Midbrain (tissue), 1 donor: ENCODE measurements at regions not wholly inside any gene's neighbourhood (a gene's known extent, or its start where the extent isn't known, plus 50 kb on each side); places are given as distances from the start of the nearest gene placed in this dataset.
A peak's percentile ranks its signal among the peaks of the same experiment; 100 is the strongest.
"Not testable (repeated sequence)": the region's sequence is repeated elsewhere in the genome, so short reads cannot be mapped to it uniquely, and the experiment has no call there.

Experiments
- DNase-seq: peaks from one replicate; lab custom pipeline; 2025; lab: John Stamatoyannopoulos, UW

DNA sequence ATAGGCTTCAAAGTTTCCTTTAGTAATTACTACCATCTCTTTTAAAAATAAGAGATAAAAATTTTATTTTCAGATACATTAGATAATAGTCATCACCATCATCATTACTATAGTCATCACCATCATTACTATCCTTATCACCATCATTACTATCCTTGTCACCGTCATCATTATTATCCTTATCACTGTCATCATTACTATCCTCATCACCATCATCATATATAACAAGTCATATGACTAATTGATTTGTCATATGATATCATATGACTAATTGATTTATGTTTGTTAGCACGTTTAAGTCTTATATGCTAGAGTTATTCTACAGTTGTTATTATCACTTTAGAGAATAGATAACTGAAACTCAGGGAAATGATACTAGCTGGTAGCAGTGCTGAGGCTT lies 382.1 kb upstream of the CDH18 start:
- no peak for DNase-seq

DNA sequence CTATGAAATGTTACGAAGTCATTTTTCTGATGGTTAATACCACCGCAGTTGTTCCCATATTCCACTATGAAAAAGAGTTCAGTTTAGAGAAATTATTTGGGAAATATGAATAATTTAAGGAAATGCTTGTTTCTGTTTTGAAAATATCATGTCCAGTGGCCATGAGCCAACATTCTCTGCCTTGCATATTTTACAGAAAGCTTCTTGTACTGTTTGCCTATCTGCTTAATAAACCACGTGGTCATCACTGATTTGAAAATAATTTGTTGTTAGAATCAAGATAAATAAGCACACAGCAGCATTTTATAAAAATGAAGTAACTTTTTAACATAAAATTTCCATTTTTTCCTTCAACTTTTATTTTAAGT lies 381.5 kb upstream of the CDH18 start:
- DNase-seq, result no peak

DNA sequence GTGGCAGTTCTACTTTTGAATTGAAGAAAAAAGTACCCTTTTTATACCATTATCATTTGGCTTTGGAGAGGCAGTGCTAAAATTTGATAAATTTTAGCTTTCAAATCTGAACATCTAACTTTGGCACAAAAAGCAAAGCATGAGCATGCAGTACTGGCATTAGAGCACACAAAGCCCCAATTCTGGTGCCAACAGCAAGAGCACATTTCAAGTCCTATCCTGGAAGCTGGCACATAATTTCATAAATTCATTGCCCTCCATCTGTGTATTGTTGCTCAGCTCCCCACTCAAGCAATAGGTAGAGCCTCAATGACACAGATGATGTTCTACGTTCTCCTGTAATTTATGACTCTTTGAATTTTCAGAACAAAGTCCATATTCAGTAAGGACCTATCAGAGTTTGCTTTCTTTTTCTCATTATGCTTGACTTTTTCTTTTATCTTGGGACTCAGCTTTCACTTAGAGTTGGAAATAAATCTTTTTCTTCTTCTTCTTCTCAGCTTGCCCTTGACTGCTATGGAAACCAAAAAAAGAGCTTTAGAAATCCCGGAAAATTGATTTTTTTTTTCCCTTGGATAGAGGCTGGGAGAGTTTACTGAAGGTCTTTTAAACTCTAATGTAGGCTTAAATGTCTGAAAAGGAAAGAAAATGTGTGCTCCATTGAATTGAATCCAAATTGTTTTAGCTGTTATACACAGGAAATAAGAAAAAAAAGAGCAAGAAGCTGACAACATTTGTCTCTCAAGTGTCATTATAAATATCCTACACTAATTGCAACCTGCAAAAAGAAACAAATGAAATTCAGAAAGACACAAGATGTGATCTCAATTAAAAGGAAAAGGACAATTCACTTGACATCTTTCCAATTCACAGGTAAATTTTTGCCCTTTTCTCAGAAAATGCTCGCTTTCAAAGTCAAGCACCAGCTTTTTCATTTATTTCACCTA lies 380.8 kb upstream of the CDH18 start:
- peak; percentile 14 for DNase-seq

DNA sequence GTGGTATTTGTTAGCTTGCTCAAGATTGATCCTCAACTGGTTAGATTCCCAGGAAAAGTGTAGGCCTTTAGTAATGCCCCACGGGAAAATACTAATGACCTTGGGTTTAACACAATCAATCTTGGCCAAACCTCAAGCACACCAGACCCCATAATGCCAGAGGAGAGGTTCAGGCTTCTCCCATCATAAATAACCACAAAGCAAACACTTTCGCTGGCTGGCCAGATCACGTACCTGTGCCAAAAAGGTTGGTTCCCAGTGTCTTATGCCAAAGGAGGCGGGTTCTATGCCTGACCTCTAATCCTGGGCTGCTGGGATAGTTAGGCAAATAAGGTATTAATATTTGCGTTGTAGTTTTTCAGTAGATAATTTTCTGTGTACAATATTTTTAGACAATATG lies 379.2 kb upstream of the CDH18 start:
- no peak for DNase-seq

DNA sequence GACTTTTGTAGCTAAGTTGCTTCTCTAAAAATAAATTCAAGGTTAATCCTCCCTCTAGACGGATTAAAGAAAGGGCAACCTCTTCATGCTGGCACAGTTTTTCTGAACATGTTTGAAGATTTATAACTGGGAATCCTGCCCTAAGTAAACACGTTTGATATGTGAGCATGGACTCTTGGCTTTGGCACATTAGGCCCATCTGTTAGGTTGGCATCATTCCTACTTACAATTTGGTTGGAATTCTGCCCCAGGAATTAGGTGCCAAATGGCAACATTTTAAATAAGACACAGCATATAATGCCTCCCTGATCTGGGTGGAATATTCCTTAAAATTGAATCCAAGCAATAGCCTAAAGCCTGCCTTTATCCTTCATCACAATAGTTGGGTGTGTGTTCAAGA lies 372.3 kb upstream of the CDH18 start:
- no peak for DNase-seq

DNA sequence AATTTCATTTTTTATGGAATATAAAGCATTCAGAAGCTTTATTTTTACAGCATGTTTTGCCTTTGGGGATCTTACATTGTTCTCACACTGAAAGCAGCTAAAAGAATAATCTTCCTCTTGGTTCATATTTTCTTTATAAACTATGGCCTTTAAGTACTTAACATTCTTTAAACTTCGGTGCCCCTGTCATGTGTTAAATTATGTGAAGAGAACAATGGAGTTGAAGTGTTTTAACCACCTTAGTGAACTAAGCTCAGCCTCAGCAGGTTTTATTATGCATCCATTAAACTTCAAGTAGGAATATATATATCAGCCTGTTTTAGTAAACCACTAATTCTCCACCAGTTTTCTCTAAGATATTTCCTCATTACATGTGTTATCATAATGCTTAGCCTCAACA lies 371.4 kb upstream of the CDH18 start:
- no peak for DNase-seq

DNA sequence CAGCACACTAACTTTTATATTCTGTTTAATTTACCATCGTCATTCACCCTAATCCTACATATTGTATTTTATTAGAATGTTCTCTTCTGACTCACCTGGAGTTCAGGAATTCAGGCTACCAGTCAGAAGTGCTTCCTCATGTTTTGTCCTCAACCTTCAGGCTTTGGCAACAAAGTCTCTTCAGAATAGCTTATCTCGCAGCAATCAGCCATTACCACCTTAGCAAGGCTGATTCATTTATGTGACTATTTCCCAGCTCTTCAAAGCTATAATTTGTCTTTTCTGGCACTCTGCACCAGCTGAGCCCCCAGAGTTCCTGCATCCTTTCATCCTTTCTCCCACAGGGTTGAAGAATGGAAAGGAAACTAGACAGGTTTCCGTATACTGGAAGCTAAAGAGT lies 365.5 kb upstream of the CDH18 start:
- DNase-seq, result no peak

DNA sequence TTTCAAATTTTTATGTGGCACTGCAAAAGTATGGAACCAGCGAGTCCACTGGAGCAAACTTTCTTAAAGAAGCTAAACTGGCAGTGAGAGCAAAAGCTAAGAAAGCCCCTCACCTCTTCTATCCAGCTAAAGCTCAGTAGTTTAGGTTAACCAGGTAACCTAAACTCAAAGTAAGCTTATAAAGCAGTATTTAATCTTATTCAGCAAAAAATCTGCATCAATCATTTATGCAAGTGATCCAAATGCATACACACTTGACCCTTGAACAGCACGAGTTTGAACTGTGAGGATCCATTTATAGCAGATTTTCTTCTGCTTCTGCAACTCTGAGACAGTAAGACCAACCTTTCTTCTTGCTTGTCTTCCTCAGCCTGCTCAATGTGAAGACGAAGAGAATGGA lies 363.8 kb upstream of the CDH18 start:
- no peak for DNase-seq

DNA sequence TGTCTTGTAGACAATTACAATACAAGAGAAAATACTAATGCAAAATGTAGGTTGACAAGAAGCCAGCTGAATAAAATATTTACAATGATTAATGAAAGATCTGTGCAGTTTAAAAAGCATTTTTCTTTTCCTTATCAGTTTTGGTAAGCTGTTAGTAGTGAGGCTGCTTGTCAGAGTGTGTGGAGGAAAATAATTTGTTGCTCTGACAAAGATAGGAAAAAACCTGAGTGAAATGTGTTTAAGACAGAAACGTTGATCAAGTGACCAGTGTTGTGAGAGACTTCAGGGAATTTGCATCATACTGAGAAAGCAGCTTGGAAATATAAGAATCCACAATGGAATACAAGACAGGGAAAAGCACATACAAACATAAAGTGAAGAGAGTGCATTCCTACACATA lies 360.3 kb upstream of the CDH18 start:
- DNase-seq, result no peak

DNA sequence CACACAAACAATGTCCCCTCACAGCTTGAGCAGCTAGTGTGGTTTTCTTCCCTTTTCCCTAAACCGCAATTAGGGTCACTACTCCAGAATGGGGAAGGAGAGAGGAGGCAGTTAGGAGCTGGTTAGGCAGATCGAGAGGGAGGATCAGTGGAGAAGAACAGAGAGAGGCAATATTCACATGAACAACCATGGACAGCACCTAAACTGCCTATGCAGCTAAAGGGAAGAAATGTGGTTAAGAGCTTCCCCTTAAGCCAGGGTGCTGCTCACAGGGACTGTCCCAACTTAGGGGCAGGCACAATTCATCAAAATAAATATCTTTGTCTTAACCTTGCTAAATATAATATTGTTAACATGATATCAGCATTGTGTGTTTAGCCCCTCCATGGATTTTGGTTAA lies 359.3 kb upstream of the CDH18 start:
- DNase-seq, result no peak

DNA sequence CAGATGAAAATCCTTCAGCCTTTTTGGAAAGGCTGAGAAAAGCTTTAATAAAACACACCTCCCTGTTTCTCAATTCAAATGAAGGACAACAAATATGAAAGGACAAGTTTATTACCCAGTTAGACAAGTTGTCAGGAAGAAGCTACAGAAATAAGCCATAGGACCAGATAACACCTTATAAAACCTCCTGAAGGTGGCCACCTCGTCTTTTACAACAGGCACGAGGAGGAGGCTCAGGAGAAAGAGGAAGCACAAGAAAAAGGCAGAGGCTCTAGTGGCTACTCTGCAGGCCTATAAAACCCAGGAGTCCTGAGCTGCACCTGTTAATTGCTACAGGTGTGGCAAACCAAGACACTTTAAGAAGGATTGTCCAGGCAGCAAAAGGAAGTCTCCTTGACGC lies 352.1 kb upstream of the CDH18 start:
- no peak for DNase-seq

DNA sequence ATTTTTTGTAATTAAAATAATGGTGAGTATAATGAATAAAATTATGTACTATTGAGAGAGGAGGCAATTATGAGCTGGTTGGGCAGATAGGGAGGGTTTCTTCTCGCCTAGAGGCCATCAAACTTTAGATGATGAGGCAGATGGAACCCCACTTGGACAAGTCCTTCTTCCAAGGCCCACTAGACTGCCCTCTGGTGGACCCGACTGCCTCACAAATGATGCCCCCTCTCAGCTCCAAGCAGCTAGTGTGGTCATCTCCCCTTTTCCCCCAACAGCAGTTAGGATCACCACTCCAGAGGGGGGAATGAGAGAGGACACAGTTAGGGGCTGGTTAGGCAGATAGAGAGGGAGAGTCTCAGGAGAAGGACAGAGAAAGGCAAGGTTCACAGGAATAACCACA lies 348.0 kb upstream of the CDH18 start:
- DNase-seq, result no peak

DNA sequence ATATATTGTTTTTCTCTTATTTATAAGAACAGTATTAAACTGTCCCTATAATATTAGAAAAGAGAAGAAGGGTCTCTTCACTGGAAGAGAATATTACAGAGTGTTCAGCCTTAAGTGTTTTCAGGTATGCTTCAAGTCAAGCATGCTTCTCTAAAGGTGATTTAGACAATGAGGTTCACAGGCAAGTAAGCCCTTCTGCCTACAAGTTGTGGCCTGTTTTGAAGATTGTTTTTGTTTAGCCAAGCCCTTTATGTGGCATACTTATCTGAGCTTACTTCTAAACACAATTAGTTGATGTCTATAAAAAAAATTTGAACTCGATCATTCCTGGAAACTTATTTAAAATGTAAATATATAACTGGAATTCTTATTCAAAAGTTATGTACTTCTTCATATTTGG lies 343.8 kb upstream of the CDH18 start:
- no peak for DNase-seq

DNA sequence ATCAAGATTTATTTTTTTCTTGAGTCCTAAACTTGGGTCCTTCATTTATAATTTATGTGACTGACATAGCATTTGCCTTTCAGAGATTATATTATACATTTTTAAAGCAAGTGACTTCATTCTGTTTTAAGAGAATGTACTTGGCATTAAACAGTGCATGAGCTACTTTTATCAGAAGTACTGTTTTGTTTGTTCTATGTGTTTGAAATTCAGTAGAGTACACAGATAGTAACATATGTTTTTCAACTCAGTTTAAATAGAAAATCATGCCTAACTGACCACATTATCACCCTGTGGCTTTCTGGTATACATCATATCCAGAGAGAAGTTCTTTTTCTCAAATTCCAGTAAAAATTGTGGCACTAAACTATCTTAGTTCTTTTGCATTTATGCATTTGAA lies 335.3 kb upstream of the CDH18 start:
- DNase-seq, result no peak

DNA sequence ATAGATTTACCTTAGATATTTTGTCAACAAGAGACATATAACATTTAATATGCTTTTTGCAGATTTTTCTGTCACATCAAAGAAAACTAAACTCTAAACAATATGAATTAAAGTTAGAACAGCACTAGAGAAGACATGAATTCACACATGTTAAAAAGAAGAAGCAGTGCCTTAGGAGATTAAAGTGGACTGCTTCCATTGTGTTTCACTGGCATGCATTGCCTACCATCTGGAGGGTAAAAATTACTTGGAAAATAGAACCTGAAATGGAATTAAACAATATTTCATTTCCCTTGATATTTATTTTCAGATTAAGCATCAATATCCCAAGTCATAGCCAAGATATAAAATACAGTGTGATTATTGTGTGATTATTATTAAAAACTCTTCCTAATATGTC lies 319.4 kb upstream of the CDH18 start:
- no peak for DNase-seq

DNA sequence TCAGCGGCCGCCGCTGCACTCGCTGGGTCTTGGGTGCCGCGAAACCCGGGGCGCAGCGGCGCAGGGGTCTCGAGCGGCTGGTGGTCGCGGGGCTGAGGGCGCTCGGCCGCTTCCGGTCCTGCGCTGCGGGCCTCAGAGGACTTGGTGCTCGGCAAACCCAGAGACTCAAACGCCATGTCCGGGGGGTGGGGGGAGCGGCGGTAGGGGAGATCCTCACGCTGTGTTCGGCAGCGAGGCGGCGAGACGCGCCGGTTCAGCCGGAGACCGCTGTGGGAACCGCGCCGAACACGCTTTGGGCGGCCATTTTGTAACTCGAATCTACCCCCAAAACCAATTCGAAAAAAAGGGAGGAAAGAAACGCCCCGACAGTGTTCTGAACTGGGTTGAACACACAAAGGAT lies 317.5 kb upstream of the CDH18 start:
- no peak for DNase-seq

DNA sequence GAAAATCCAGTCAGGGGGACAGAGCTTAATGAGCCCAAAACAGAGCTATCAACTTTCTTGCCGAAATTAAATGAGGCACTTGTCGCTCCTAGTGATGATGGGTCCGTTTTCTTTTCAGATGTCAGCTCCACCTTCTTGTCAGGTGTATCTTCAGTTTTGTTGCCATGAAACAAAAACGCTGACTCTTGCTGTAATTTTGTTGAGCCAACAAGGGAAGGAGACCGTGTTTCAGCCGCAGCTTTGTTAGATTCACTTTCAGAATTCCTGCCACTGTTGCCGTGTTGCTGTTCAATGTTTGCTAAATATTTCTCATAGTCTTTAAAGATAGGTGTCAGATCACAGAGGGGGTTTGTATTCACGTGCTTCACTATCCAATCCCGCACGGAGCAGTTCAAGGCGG lies 316.6 kb upstream of the CDH18 start:
- not testable (repeated sequence) for DNase-seq

DNA sequence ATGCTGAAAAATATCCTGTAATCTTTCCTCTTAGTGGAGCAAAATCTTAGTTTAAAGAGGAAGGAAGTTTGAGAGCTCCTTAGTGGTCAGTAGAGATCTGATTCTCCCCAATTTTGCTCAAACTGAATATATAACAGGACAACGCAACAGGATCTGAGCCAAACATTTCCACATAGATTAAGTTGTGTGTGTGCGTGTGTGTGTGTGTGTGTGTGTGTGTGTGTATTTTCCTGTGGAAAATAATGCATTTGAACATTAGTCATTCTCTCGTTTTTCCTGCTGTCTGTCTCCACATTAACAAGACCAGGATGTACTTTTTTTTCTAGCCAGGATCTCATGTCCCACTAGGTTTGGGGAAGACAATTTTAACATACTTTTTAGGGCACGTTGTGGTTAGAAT lies 312.1 kb upstream of the CDH18 start:
- DNase-seq, result no peak

DNA sequence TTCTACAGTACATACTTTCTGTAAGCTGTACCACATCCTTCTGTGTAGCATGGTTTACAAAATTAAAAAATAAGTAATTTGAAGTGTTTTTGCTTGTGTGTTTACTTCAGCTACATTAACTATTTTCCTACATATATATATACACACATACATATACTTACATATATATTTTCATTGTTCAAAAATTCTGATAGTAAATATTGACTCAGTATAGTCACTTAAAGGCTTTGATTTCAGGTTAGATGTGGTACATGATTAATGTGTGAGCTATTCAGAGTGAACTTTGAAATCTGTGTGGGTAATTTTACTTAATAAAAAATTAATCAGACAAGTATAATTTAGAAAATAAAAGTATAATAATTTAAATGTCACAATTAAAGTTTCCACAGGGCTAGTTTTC lies 306.7 kb upstream of the CDH18 start:
- DNase-seq, result no peak

DNA sequence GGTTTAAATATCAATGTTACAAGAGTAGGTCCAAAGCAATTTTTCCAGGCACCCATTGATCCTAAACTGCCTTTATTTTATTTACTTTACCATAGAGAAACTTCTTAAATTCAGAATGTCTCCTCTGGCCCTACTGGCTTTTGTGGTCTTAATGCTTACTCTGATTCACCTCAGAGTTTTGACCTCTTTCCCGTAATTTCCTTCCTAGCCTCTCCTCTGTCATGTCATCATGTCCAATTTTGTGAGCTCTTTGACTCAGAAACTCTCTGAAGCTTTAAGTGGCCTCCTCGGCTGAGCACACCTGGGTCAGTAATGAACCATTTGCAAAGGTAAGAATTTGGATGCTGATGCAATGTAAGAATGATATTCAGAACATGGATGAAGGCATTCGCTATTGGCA lies 303.8 kb upstream of the CDH18 start:
- DNase-seq, result no peak

DNA sequence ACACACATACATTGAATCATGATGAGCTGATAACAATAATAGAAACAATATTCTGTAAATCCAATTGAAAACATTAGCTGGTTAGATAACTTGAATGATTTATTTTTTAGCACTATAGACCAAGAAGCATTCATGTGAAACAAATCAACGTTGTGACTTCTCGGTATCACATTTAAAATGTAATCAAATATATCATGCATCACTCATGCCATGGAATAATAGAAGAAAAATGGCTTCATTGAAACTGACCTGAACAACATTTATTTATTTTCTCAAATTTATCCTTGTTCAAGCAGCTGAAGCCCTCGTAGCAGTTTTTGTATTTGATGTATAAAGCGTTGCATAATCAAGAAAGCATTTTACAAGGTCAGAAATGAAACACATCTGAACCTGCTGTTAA lies 299.6 kb upstream of the CDH18 start:
- DNase-seq, result no peak

DNA sequence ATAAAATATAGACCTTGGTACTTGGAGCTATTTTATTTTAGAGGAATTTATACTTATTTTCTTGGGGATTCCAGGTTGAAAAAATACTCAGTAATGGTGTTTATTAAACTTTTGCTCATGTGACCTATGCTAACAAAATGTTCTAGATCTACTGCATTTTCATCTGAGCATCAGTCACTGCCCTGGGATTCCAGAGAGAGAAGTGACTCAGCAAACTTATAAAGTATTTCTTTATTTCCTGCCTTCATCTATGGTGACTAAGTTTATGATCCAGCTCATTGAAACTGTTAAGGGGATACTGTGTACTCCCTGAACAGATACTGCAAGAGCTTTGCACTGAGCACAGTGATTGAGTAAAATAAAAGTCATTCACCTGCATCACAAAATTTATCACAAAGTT lies 298.5 kb upstream of the CDH18 start:
- no peak for DNase-seq

DNA sequence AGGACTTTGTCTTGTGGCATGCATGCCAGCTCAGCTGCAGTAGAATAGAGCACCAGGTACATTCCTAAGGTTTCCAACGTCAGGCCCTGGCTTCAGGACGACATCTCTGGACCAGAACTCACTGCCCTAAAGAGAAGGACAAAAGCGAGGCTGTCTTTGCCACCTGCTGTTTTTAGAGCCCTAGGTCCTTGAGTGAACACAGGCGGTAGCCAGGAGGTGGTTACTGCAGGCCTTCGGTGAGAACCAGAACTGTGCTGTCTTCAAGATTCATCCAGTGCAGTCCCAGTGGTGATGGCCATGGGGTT lies 288.9 kb upstream of the CDH18 start:
- DNase-seq, result no peak
